ENCODE measurements at regions not wholly inside any gene's neighbourhood (a gene's known extent, or its start where the extent isn't known, plus 50 kb on each side); places are given as distances from the start of the nearest gene placed in this dataset.

GRCh38 chr20:46798430-46798829 lies 89.0 kb downstream of the SLC2A10 start:
- H3K4me3 ChIP-seq (ENCODE audit: control insufficient read depth in 1 of 7, extremely low read depth in 1 of 7, insufficient read depth in 4 of 7, low read depth in 2 of 7, low read length in 6 of 7) = no peak overlapping the region
- no peak overlapping the region for H3K27ac ChIP-seq (ENCODE audit: insufficient read depth in 1 of 2, low read depth in 1 of 2, low read length in 2 of 2, poor library complexity in 1 of 2, severe bottlenecking in 2 of 2)
- ChIA-PET POLR2A (no interaction called here), CTCF (no interaction called here)
- no peaks in the 10 kb centered on the region for H3K4me1 ChIP-seq (ENCODE audit: control extremely low read depth in 1 of 4, control insufficient read depth in 4 of 4, insufficient read depth in 4 of 4, low read length in 3 of 4)
- no peak for DNase-seq
- H3K27me3 ChIP-seq (replicated peaks in 2 of 5; ENCODE audit: control insufficient read depth in 4 of 5, insufficient read depth in 5 of 5, low read length in 4 of 5) = peaks cover 0 to 42% (median 4%) of the 10 kb centered on the region in 5 experiments
- 58% methylated on average over 5 of the region's 6 CpGs for WGBS (ENCODE audit: insufficient coverage)
- H3K9me3 ChIP-seq (ENCODE audit: control extremely low read depth in 1 of 5, control insufficient read depth in 4 of 5, insufficient read depth in 2 of 5, low read depth in 1 of 5, low read length in 4 of 5) = peaks cover 0 to 1% (median 0%) of the 10 kb centered on the region in 5 experiments
- H3K36me3 ChIP-seq (ENCODE audit: control insufficient read depth in 4 of 4, insufficient read depth in 4 of 4, low read length in 3 of 4) = no peaks in the 10 kb centered on the region

GRCh38 chr20:46799781-46800408 lies 90.4 kb downstream of the SLC2A10 start:
- H3K4me3 ChIP-seq (ENCODE audit: control insufficient read depth in 1 of 7, extremely low read depth in 1 of 7, insufficient read depth in 4 of 7, low read depth in 2 of 7, low read length in 6 of 7) = no peak overlapping the region
- POLR2A ChIA-PET = no interaction called here
- WGBS (ENCODE audit: insufficient coverage) = 58% methylated on average over 5 of the region's 7 CpGs
- peaks cover 0 to 1% (median 0%) of the 10 kb centered on the region in 5 experiments for H3K9me3 ChIP-seq (ENCODE audit: control extremely low read depth in 1 of 5, control insufficient read depth in 4 of 5, insufficient read depth in 2 of 5, low read depth in 1 of 5, low read length in 4 of 5)
- peaks cover 0 to 40% (median 5%) of the 10 kb centered on the region in 5 experiments for H3K27me3 ChIP-seq (replicated peaks in 2 of 5; ENCODE audit: control insufficient read depth in 4 of 5, insufficient read depth in 5 of 5, low read length in 4 of 5)
- no peaks in the 10 kb centered on the region for H3K36me3 ChIP-seq (ENCODE audit: control insufficient read depth in 4 of 4, insufficient read depth in 4 of 4, low read length in 3 of 4)
- H3K4me1 ChIP-seq (ENCODE audit: control extremely low read depth in 1 of 4, control insufficient read depth in 4 of 4, insufficient read depth in 4 of 4, low read length in 3 of 4) = no peaks in the 10 kb centered on the region
- no peak overlapping the region for H3K27ac ChIP-seq (ENCODE audit: insufficient read depth in 1 of 2, low read depth in 1 of 2, low read length in 2 of 2, poor library complexity in 1 of 2, severe bottlenecking in 2 of 2)
- CTCF ChIA-PET = no interaction called here
- peak in 1 of 3 donors; percentile 2 for DNase-seq

GRCh38 chr20:46800409-46800804 lies 91.0 kb downstream of the SLC2A10 start:
- ChIA-PET POLR2A (no interaction called here), CTCF (no interaction called here)
- H3K36me3 ChIP-seq (ENCODE audit: control insufficient read depth in 4 of 4, insufficient read depth in 4 of 4, low read length in 3 of 4) = no peaks in the 10 kb centered on the region
- peaks cover 0 to 39% (median 5%) of the 10 kb centered on the region in 5 experiments for H3K27me3 ChIP-seq (replicated peaks in 2 of 5; ENCODE audit: control insufficient read depth in 4 of 5, insufficient read depth in 5 of 5, low read length in 4 of 5)
- WGBS (ENCODE audit: insufficient coverage) = 92% methylated on average over 1 of the region's 2 CpGs
- H3K4me3 ChIP-seq (ENCODE audit: control insufficient read depth in 1 of 7, extremely low read depth in 1 of 7, insufficient read depth in 4 of 7, low read depth in 2 of 7, low read length in 6 of 7) = no peak overlapping the region
- DNase-seq = no peak
- no peaks in the 10 kb centered on the region for H3K4me1 ChIP-seq (ENCODE audit: control extremely low read depth in 1 of 4, control insufficient read depth in 4 of 4, insufficient read depth in 4 of 4, low read length in 3 of 4)
- peaks cover 0 to 1% (median 0%) of the 10 kb centered on the region in 5 experiments for H3K9me3 ChIP-seq (ENCODE audit: control extremely low read depth in 1 of 5, control insufficient read depth in 4 of 5, insufficient read depth in 2 of 5, low read depth in 1 of 5, low read length in 4 of 5)
- no peak overlapping the region for H3K27ac ChIP-seq (ENCODE audit: insufficient read depth in 1 of 2, low read depth in 1 of 2, low read length in 2 of 2, poor library complexity in 1 of 2, severe bottlenecking in 2 of 2)

- CTCF ChIA-PET = interaction anchor here (0.6 kb wide), 1 partner anchor 26 kb away, joined by 3 read pairs; no protein-coding TSS in a partner anchor
- Histone ChIP-seq H3K4me3 (ENCODE audit: control insufficient read depth in 1 of 7, extremely low read depth in 1 of 7, insufficient read depth in 4 of 7, low read depth in 2 of 7, low read length in 6 of 7) (no peak overlapping the region), H3K9me3 (ENCODE audit: control extremely low read depth in 1 of 5, control insufficient read depth in 4 of 5, insufficient read depth in 2 of 5, low read depth in 1 of 5, low read length in 4 of 5) (no peaks in the 10 kb centered on the region), H3K27ac (ENCODE audit: insufficient read depth in 1 of 2, low read depth in 1 of 2, low read length in 2 of 2, poor library complexity in 1 of 2, severe bottlenecking in 2 of 2) (no peak overlapping the region), H3K4me1 (ENCODE audit: control extremely low read depth in 1 of 4, control insufficient read depth in 4 of 4, insufficient read depth in 4 of 4, low read length in 3 of 4) (no peaks in the 10 kb centered on the region), H3K27me3 (replicated peaks in 2 of 5; ENCODE audit: control insufficient read depth in 4 of 5, insufficient read depth in 5 of 5, low read length in 4 of 5) (peaks cover 0 to 39% (median 5%) of the 10 kb centered on the region in 5 experiments), H3K36me3 (ENCODE audit: control insufficient read depth in 4 of 4, insufficient read depth in 4 of 4, low read length in 3 of 4) (no peaks in the 10 kb centered on the region)
- POLR2A ChIA-PET = no interaction called here
- 94% methylated on average over 9 of the region's 12 CpGs for WGBS (ENCODE audit: insufficient coverage)
- no peak for DNase-seq
Observed at GRCh38 chr20:46801003-46801702, 91.7 kb downstream of the SLC2A10 start.

GRCh38 chr20:46802722-46803121 lies 91.9 kb upstream of the EYA2 start:
- Histone ChIP-seq H3K27me3 (replicated peaks in 2 of 5; ENCODE audit: control insufficient read depth in 4 of 5, insufficient read depth in 5 of 5, low read length in 4 of 5) (peaks cover 0 to 39% (median 5%) of the 10 kb centered on the region in 5 experiments), H3K4me3 (ENCODE audit: control insufficient read depth in 1 of 7, extremely low read depth in 1 of 7, insufficient read depth in 4 of 7, low read depth in 2 of 7, low read length in 6 of 7) (no peak overlapping the region), H3K27ac (ENCODE audit: insufficient read depth in 1 of 2, low read depth in 1 of 2, low read length in 2 of 2, poor library complexity in 1 of 2, severe bottlenecking in 2 of 2) (no peak overlapping the region), H3K9me3 (ENCODE audit: control extremely low read depth in 1 of 5, control insufficient read depth in 4 of 5, insufficient read depth in 2 of 5, low read depth in 1 of 5, low read length in 4 of 5) (no peaks in the 10 kb centered on the region), H3K36me3 (ENCODE audit: control insufficient read depth in 4 of 4, insufficient read depth in 4 of 4, low read length in 3 of 4) (no peaks in the 10 kb centered on the region), H3K4me1 (ENCODE audit: control extremely low read depth in 1 of 4, control insufficient read depth in 4 of 4, insufficient read depth in 4 of 4, low read length in 3 of 4) (no peaks in the 10 kb centered on the region)
- CTCF ChIA-PET = interaction anchor here (0.9 kb wide), 1 partner anchor 9 kb away, joined by 3 read pairs; no protein-coding TSS in a partner anchor
- POLR2A ChIA-PET = no interaction called here
- no peak for DNase-seq
- WGBS (ENCODE audit: insufficient coverage) = 92% methylated on average over 4 of the region's 5 CpGs

GRCh38 chr20:46803123-46804020 lies 91.3 kb upstream of the EYA2 start:
- no peaks in the 10 kb centered on the region for H3K4me1 ChIP-seq (ENCODE audit: control extremely low read depth in 1 of 4, control insufficient read depth in 4 of 4, insufficient read depth in 4 of 4, low read length in 3 of 4)
- no peaks in the 10 kb centered on the region for H3K9me3 ChIP-seq (ENCODE audit: control extremely low read depth in 1 of 5, control insufficient read depth in 4 of 5, insufficient read depth in 2 of 5, low read depth in 1 of 5, low read length in 4 of 5)
- H3K4me3 ChIP-seq (ENCODE audit: control insufficient read depth in 1 of 7, extremely low read depth in 1 of 7, insufficient read depth in 4 of 7, low read depth in 2 of 7, low read length in 6 of 7) = no peak overlapping the region
- no peak for DNase-seq
- CTCF ChIA-PET = interaction anchor here (0.9 kb wide), 1 partner anchor 10 kb away, joined by 3 read pairs; no protein-coding TSS in a partner anchor
- POLR2A ChIA-PET = no interaction called here
- no peaks in the 10 kb centered on the region for H3K36me3 ChIP-seq (ENCODE audit: control insufficient read depth in 4 of 4, insufficient read depth in 4 of 4, low read length in 3 of 4)
- 88% methylated on average over 11 of the region's 12 CpGs for WGBS (ENCODE audit: insufficient coverage)
- peaks cover 0 to 37% (median 6%) of the 10 kb centered on the region in 5 experiments for H3K27me3 ChIP-seq (replicated peaks in 2 of 5; ENCODE audit: control insufficient read depth in 4 of 5, insufficient read depth in 5 of 5, low read length in 4 of 5)
- H3K27ac ChIP-seq (ENCODE audit: insufficient read depth in 1 of 2, low read depth in 1 of 2, low read length in 2 of 2, poor library complexity in 1 of 2, severe bottlenecking in 2 of 2) = no peak overlapping the region

Data from common myeloid progenitor, CD34-positive (primary cell).